Right lobe of liver (tissue), 4 donors: ENCODE measurements at regions not wholly inside any gene's neighbourhood (a gene's known extent, or its start where the extent isn't known, plus 50 kb on each side); places are given as distances from the start of the nearest gene placed in this dataset.

Experiments used
- CTCF ChIP-seq, 4 donors: fragments of 200-600 bp in 3 of 4; fragments of 450-650 bp in 1 of 4; IDR thresholded peaks; one replicate each; pipeline versions ENCODE4 v1.5.1 to v1.8.0; 2016 to 2022; ENCODE audit warnings: antibody characterized with exemption in 4 of 4, mild to moderate bottlenecking in 2 of 4
- POLR2A ChIP-seq: fragments of 450-650 bp; IDR thresholded peaks from one replicate; pipeline ENCODE4 v1.6.1; 2017; ENCODE audit warnings: antibody characterized with exemption, mild to moderate bottlenecking
- donor health status: DM: no; HTN: no; CAD: no.
- donor health status: DM: no; HTN: no; CAD: no.
- donor health status: DM: no; HTN: yes; CAD: no.

GRCh38 chr4:153079857-153080391 lies 124.3 kb upstream of the TRIM2 start:
- TF ChIP-seq CTCF (IDR thresholded peaks at IDR 0.05) = no peak
- no peak for TF ChIP-seq POLR2A
